ENCODE measurements at regions not wholly inside any gene's neighbourhood (a gene's known extent, or its start where the extent isn't known, plus 50 kb on each side); places are given as distances from the start of the nearest gene placed in this dataset.
"Not testable (repeated sequence)": the region's sequence is repeated elsewhere in the genome, so short reads cannot be mapped to it uniquely, and the experiment has no call there.

GRCh38 chrY:16446152-16446551, 1433.9 kb downstream of the CDY2B start:
- no peak for DNase-seq (ENCODE audit: low read depth)
- H3K4me3 ChIP-seq (replicated peaks; ENCODE audit: low read depth, low read length) = no peak overlapping the region
- TF ChIP-seq CTCF (IDR thresholded peaks at IDR 0.05; ENCODE audit: low read length, missing control alignments) = no peak

- H3K4me3 ChIP-seq (replicated peaks; ENCODE audit: low read depth, low read length); DNase-seq (ENCODE audit: low read depth): not testable (repeated sequence)
Observed at GRCh38 chrY:16409206-16409923, 1470.7 kb downstream of the CDY2B start.

GRCh38 chrY:16379458-16379857, 1500.6 kb downstream of the CDY2B start:
- not testable (repeated sequence) for H3K4me3 ChIP-seq (replicated peaks; ENCODE audit: low read depth, low read length); DNase-seq (ENCODE audit: low read depth)

GRCh38 chrY:16341592-16341991, 1538.4 kb downstream of the CDY2B start:
- H3K4me3 ChIP-seq (replicated peaks; ENCODE audit: low read depth, low read length) = not testable (repeated sequence)

GRCh38 chrY:16330032-16330758, 1549.8 kb downstream of the CDY2B start:
- DNase-seq (ENCODE audit: low read depth); H3K4me3 ChIP-seq (replicated peaks; ENCODE audit: low read depth, low read length): not testable (repeated sequence)

More at GRCh38 chrY:16341592-16341991, 1538.4 kb downstream of the CDY2B start:
- not testable (repeated sequence) for DNase-seq (ENCODE audit: low read depth)

GRCh38 chrY:16329135-16329820, 1550.7 kb downstream of the CDY2B start:
- H3K4me3 ChIP-seq (replicated peaks; ENCODE audit: low read depth, low read length); DNase-seq (ENCODE audit: low read depth): not testable (repeated sequence)

Data from fibroblast of pulmonary artery (primary cell).